NCI-H345 treated with DMSO at 0.1 percent for 48 hours (cell line): ENCODE measurements at regions not wholly inside any gene's neighbourhood (a gene's known extent, or its start where the extent isn't known, plus 50 kb on each side); places are given as distances from the start of the nearest gene placed in this dataset.
A peak's percentile ranks its signal among the peaks of the same experiment; 100 is the strongest.

ENCODE experiments used
- DNase-seq: peaks from one replicate; lab custom pipeline; 2025; ENCODE audit not compliant: unreplicated experiment; lab: John Stamatoyannopoulos, UW

- peak; percentile 16 for DNase-seq
Observed at GRCh38 chr1:234726359-234726943, 116.5 kb upstream of the IRF2BP2 start.

GRCh38 chr1:234725177-234726132 is 115.5 kb upstream of the IRF2BP2 start:
- no peak for DNase-seq

GRCh38 chr1:234724516-234725176 is 114.7 kb upstream of the IRF2BP2 start:
- peak; percentile 100 for DNase-seq

GRCh38 chr1:234722904-234723720 is 113.1 kb upstream of the IRF2BP2 start:
- DNase-seq: peak; percentile 61

GRCh38 chr1:234722270-234722704 is 112.3 kb upstream of the IRF2BP2 start:
- no peak for DNase-seq

GRCh38 chr1:234721476-234722269 is 111.7 kb upstream of the IRF2BP2 start:
- no peak for DNase-seq

- no peak for DNase-seq
Observed at GRCh38 chr1:234720709-234721441, 110.9 kb upstream of the IRF2BP2 start.

- DNase-seq: no peak
Observed at GRCh38 chr1:234719454-234720251, 109.7 kb upstream of the IRF2BP2 start.

- DNase-seq: no peak
Observed at GRCh38 chr1:234718496-234719453, 108.8 kb upstream of the IRF2BP2 start.

GRCh38 chr1:234716908-234717375 is 107.0 kb upstream of the IRF2BP2 start:
- no peak for DNase-seq

- DNase-seq: no peak
Observed at GRCh38 chr1:234715252-234716014, 105.5 kb upstream of the IRF2BP2 start.

GRCh38 chr1:234713859-234714258 is 103.9 kb upstream of the IRF2BP2 start:
- DNase-seq: no peak

GRCh38 chr1:234713440-234713839 is 103.5 kb upstream of the IRF2BP2 start:
- DNase-seq: no peak

- DNase-seq: no peak
Observed at GRCh38 chr1:234712891-234713305, 102.9 kb upstream of the IRF2BP2 start.

- no peak for DNase-seq
Observed at GRCh38 chr1:234710936-234711724, 101.2 kb upstream of the IRF2BP2 start.

GRCh38 chr1:234710381-234710780 is 100.4 kb upstream of the IRF2BP2 start:
- DNase-seq: no peak
